ENCODE measurements at regions not wholly inside any gene's neighbourhood (a gene's known extent, or its start where the extent isn't known, plus 50 kb on each side); places are given as distances from the start of the nearest gene placed in this dataset.

GRCh38 chr3:127371846-127372245 is 84.0 kb upstream of the PRR20G start:
- intact Hi-C loops (cut with micrococcal nuclease) = no loop called here
- Mint-ChIP-seq H3K36me3 (ENCODE audit: low read depth) (no peaks in the 10 kb centered on the region), H3K27ac (no peak overlapping the region), H3K4me3 (no peak overlapping the region), H3K9me3 (peaks cover 5% of the 10 kb centered on the region), H3K27me3 (peaks cover 26% of the 10 kb centered on the region), H3K4me1 (no peaks in the 10 kb centered on the region)
- ATAC-seq (ENCODE audit: low read depth) (no peak), DNase-seq (no peak)
- TF ChIP-seq, protein P1, sequence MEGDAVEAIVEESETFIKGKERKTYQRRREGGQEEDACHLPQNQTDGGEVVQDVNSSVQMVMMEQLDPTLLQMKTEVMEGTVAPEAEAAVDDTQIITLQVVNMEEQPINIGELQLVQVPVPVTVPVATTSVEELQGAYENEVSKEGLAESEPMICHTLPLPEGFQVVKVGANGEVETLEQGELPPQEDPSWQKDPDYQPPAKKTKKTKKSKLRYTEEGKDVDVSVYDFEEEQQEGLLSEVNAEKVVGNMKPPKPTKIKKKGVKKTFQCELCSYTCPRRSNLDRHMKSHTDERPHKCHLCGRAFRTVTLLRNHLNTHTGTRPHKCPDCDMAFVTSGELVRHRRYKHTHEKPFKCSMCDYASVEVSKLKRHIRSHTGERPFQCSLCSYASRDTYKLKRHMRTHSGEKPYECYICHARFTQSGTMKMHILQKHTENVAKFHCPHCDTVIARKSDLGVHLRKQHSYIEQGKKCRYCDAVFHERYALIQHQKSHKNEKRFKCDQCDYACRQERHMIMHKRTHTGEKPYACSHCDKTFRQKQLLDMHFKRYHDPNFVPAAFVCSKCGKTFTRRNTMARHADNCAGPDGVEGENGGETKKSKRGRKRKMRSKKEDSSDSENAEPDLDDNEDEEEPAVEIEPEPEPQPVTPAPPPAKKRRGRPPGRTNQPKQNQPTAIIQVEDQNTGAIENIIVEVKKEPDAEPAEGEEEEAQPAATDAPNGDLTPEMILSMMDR (IDR thresholded peaks at IDR 0.05) = no peak
- POLR2A ChIA-PET = no interaction called here
- CTCF ChIA-PET = no interaction called here

GRCh38 chr3:127371334-127371733 is 83.5 kb upstream of the PRR20G start:
- ATAC-seq (ENCODE audit: low read depth) (no peak), DNase-seq (no peak)
- no peak overlapping the region for H3K27ac Mint-ChIP-seq
- ChIA-PET CTCF (no interaction called here), POLR2A (no interaction called here)
- no peaks in the 10 kb centered on the region for H3K4me1 Mint-ChIP-seq
- TF ChIP-seq, protein P1 (IDR thresholded peaks at IDR 0.05) = no peak
- peaks cover 5% of the 10 kb centered on the region for H3K9me3 Mint-ChIP-seq
- peaks cover 25% of the 10 kb centered on the region for H3K27me3 Mint-ChIP-seq
- H3K36me3 Mint-ChIP-seq (ENCODE audit: low read depth) = no peaks in the 10 kb centered on the region
- H3K4me3 Mint-ChIP-seq = no peak overlapping the region
- intact Hi-C loops (cut with micrococcal nuclease) = no loop called here

- TF ChIP-seq, protein P1 (IDR thresholded peaks at IDR 0.05) = no peak
- no peak overlapping the region for H3K4me3 Mint-ChIP-seq
- peaks cover 25% of the 10 kb centered on the region for H3K27me3 Mint-ChIP-seq
- H3K27ac Mint-ChIP-seq = no peak overlapping the region
- ChIA-PET POLR2A (no interaction called here), CTCF (no interaction called here)
- no peak for ATAC-seq (ENCODE audit: low read depth)
- no peaks in the 10 kb centered on the region for H3K4me1 Mint-ChIP-seq
- intact Hi-C loops (cut with micrococcal nuclease) = no loop called here
- H3K9me3 Mint-ChIP-seq = peaks cover 1% of the 10 kb centered on the region
- H3K36me3 Mint-ChIP-seq (ENCODE audit: low read depth) = no peaks in the 10 kb centered on the region
- no peak for DNase-seq
These were observed 83.1 kb upstream of the PRR20G start for GRCh38 chr3:127370906-127371305.

DNA sequence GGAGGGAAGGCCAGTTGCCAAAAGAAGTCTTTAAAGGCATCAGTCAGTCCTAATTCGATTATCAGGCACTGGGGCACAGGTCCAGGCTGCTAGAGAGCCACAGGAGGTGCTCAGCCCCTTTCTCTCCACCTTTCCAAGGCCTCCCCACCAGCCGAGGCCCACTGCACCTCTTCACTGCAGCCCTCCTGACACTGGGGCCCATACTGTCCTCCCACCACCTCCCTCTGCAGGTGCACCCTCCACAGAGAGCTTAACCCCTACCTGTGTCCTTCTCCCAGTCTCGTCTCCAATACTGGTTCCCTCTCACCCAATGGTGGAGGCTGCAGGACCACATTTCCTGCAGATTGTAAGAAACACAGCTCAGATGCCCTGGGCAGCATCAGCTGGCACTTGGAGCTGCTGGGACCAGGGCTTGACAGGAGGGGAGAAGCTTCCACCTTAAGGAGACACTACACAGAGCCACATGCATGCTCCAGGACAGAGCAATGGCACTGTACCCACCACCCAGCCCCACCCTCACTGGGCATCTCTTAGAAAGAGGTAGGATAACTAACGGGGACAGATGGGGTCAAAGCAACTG is 81.6 kb upstream of the PRR20G start:
- H3K36me3 Mint-ChIP-seq (ENCODE audit: low read depth) = no peaks in the 10 kb centered on the region
- H3K27me3 Mint-ChIP-seq = peaks cover 23% of the 10 kb centered on the region
- ChIA-PET POLR2A (no interaction called here), CTCF (no interaction called here)
- DNase-seq (no peak), ATAC-seq (ENCODE audit: low read depth) (no peak)
- H3K9me3 Mint-ChIP-seq = no peaks in the 10 kb centered on the region
- H3K27ac Mint-ChIP-seq = no peak overlapping the region
- intact Hi-C loops (cut with micrococcal nuclease) = no loop called here
- H3K4me3 Mint-ChIP-seq = no peak overlapping the region
- H3K4me1 Mint-ChIP-seq = no peaks in the 10 kb centered on the region
- TF ChIP-seq, protein P1 (IDR thresholded peaks at IDR 0.05) = no peak

DNA sequence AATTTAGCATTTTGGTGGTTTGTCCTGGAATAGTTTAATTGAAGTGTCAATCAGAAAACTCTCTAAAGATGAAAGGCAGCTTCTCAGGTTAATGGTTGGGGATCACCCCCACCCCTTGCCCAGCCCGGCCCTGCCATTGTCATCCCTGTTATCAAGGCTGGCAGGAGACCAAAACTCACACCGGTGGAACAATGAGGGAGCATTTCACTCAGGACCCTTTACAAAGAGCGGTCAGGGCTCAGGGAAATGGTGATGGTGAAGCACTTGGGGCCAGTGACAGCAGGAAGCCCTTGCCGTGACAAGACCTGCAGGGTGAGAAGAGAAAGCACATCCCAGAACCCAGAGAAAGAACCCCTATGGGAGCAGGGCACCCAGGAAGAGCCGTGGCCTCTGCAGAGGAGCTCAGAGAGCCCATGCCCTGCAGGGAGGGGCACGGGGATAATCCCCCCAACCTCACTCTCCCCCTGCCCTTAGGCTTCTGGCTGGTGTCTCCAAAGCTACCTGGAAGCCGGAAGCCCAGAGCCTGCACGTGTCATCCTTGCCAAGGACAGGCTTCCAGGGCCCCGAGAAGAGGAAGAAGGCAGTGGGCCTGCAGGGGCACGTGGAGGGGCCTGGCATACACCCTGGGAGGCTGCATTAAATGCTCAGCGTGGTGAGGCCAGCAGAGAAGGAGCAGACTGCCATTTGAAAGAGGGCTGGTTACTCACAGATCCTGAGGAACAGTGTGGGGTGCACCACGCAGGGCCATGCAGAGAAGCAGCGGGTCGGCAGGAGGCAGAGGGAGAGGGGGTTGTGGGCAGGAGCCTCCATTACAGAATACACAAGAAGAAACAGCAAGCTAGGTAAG is 80.6 kb upstream of the PRR20G start:
- H3K27ac Mint-ChIP-seq = no peak overlapping the region
- CTCF ChIA-PET = no interaction called here
- TF ChIP-seq, protein P1 (IDR thresholded peaks at IDR 0.05) = no peak
- no peak overlapping the region for H3K4me3 Mint-ChIP-seq
- POLR2A ChIA-PET = no interaction called here
- DNase-seq (no peak), ATAC-seq (ENCODE audit: low read depth) (no peak)
- intact Hi-C loops (cut with micrococcal nuclease) = no loop called here
- no peaks in the 10 kb centered on the region for H3K9me3 Mint-ChIP-seq
- no peaks in the 10 kb centered on the region for H3K4me1 Mint-ChIP-seq
- H3K27me3 Mint-ChIP-seq = peaks cover 26% of the 10 kb centered on the region
- H3K36me3 Mint-ChIP-seq (ENCODE audit: low read depth) = no peaks in the 10 kb centered on the region

Measured in activated B cell treated with CpG ODN at 0.5 μM for 24 hours (primary cell).